Stimulated activated CD8-positive, alpha-beta memory T cell treated with anti-CD3 and anti-CD28 coated beads, Interleukin-15, amount 100 ng/mL, for 24 hours (primary cell): ENCODE measurements at regions not wholly inside any gene's neighbourhood (a gene's known extent, or its start where the extent isn't known, plus 50 kb on each side); places are given as distances from the start of the nearest gene placed in this dataset.
"Not testable (repeated sequence)": the region's sequence is repeated elsewhere in the genome, so short reads cannot be mapped to it uniquely, and the experiment has no call there.

Experiments used
- DNase-seq: peaks from one replicate; pipeline ENCODE4 v3.0.0-alpha.2; 2020; ENCODE audit warnings: low read depth

GRCh38 chr1:199220031-199220430 is 581.2 kb downstream of the PTPRC start:
- no peak for DNase-seq

- DNase-seq: no peak
Observed at GRCh38 chr1:199221371-199222150, 582.7 kb downstream of the PTPRC start.

GRCh38 chr1:199223936-199224335 is 585.1 kb downstream of the PTPRC start:
- DNase-seq: no peak

GRCh38 chr1:199226163-199226562 is 587.3 kb downstream of the PTPRC start:
- DNase-seq: no peak

- DNase-seq: no peak
Observed at GRCh38 chr1:199242147-199242546, 603.3 kb downstream of the PTPRC start.

- no peak for DNase-seq
Observed at GRCh38 chr1:199242601-199243000, 603.8 kb downstream of the PTPRC start.

- peak; percentile 42 for DNase-seq
Observed at GRCh38 chr1:199243423-199244061, 604.7 kb downstream of the PTPRC start.

GRCh38 chr1:199245946-199246345 is 607.1 kb downstream of the PTPRC start:
- no peak for DNase-seq

- DNase-seq: no peak
Observed at GRCh38 chr1:199246716-199247115, 607.9 kb downstream of the PTPRC start.

- no peak for DNase-seq
Observed at GRCh38 chr1:199247891-199248290, 609.1 kb downstream of the PTPRC start.

- not testable (repeated sequence) for DNase-seq
Observed at GRCh38 chr1:199254040-199254439, 615.2 kb downstream of the PTPRC start.

GRCh38 chr1:199261328-199261727 is 622.5 kb downstream of the PTPRC start:
- DNase-seq: no peak

- DNase-seq: no peak
Observed at GRCh38 chr1:199264283-199264682, 625.4 kb downstream of the PTPRC start.

- no peak for DNase-seq
Observed at GRCh38 chr1:199264911-199265310, 626.1 kb downstream of the PTPRC start.

GRCh38 chr1:199265319-199265718 is 626.5 kb downstream of the PTPRC start:
- no peak for DNase-seq

- DNase-seq: no peak
Observed at GRCh38 chr1:199269241-199269640, 630.4 kb downstream of the PTPRC start.

GRCh38 chr1:199272139-199272544 is 633.3 kb downstream of the PTPRC start:
- DNase-seq: no peak

GRCh38 chr1:199272628-199273086 is 633.8 kb downstream of the PTPRC start:
- DNase-seq: no peak

- DNase-seq: no peak
Observed at GRCh38 chr1:199273837-199274379, 635.1 kb downstream of the PTPRC start.

- DNase-seq: no peak
Observed at GRCh38 chr1:199279067-199279466, 640.2 kb downstream of the PTPRC start.

- DNase-seq: no peak
Observed at GRCh38 chr1:199279872-199280645, 641.2 kb downstream of the PTPRC start.

GRCh38 chr1:199282751-199283305 is 644.0 kb downstream of the PTPRC start:
- DNase-seq: no peak
